GM13977 (cell line): ENCODE measurements at regions not wholly inside any gene's neighbourhood (a gene's known extent, or its start where the extent isn't known, plus 50 kb on each side); places are given as distances from the start of the nearest gene placed in this dataset.
A peak's percentile ranks its signal among the peaks of the same experiment; 100 is the strongest.

ENCODE experiments used
- DNase-seq: peaks from one replicate; pipeline ENCODE4 v3.0.0; 2012; ENCODE audit warnings: low spot score
- CTCF ChIP-seq: IDR thresholded peaks from 2 replicates; pipeline ENCODE4 v1.5.1; 2012; ENCODE audit warnings: mild to moderate bottlenecking, control low read depth; ENCODE audit not compliant: insufficient read depth; ENCODE audit errors: extremely low read depth, missing control alignments
- in situ Hi-C: fragments of 300-500 bp; cut with MboI; formaldehyde crosslinking; loops from one replicate; pipeline ENCODE4 v1.12.0; 2022; ENCODE audit warnings: low sequenced_read_pairs, low pct_unique_long_range_greater_than_20kb, mixed read lengths, inconsistent platforms; ENCODE audit not compliant: unreplicated experiment

DNA sequence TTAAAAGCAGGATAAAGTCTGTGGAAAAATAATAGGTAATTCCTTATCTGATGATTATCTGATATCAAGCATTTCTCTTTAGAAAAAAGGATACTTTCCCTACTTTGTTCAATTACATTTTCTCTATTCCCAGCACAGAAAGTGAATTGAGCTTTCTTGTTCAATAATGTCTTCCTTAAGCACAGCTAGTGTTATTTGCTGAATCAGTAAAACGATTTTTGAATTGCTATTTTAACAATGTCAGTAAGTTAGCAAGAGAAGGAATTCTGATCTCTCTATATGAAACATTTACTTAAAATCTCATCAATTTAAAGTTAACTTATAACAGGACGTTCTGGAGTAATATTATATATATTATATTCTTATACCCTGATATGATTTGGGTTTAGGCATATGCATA is 337.2 kb upstream of the ANKRD30A start:
- TF ChIP-seq CTCF = no peak
- in situ Hi-C loops = no loop called here
- DNase-seq = no peak

DNA sequence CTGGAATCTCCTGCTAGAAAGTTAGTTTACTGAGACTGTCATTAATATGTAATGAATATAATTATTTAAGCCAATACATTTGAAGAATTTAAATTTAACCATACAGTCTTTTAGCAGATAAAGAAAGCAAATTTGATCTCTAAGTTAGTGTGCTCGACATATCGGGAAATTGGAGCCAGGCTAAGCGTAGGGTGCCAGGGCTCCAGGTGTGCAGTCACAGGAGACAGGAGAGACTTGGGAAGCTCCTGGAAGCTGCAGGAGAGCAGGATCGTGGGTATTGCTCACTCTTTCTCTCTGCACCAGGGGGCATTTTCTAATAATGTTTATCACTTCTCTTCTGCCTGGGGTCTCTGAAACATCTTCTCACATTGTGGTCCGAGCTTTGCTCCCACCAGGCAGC is 342.0 kb upstream of the ANKRD30A start:
- DNase-seq = no peak
- in situ Hi-C loops = no loop called here
- TF ChIP-seq CTCF = no peak

DNA sequence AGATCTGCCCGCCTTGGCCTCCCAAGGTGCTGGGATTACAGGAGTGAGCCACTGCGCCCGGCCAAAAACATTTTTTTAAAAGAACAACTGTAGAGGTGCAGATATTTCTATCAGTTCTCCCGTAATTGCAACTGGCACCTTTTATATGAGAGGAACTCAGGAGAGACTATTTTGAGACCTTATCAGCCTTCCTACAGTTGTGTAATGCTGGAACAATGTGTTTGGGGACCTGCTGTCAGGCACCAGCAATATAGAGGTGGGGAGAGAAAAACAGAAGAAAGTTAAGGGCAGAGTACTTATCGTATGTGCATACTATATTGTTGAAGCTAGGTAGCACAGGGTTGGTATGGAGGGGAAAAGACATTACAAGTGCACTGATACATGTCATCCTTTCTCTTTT is 343.8 kb upstream of the ANKRD30A start:
- in situ Hi-C loops = no loop called here
- TF ChIP-seq CTCF = no peak
- DNase-seq = no peak

GRCh38 chr10:36780158-36780557 is 345.2 kb upstream of the ANKRD30A start:
- no peak for DNase-seq
- in situ Hi-C loops = no loop called here
- no peak for TF ChIP-seq CTCF

GRCh38 chr10:36779238-36779846 is 346.1 kb upstream of the ANKRD30A start:
- TF ChIP-seq CTCF = peak; percentile 5
- no peak for DNase-seq
- in situ Hi-C loops = no loop called here

DNA sequence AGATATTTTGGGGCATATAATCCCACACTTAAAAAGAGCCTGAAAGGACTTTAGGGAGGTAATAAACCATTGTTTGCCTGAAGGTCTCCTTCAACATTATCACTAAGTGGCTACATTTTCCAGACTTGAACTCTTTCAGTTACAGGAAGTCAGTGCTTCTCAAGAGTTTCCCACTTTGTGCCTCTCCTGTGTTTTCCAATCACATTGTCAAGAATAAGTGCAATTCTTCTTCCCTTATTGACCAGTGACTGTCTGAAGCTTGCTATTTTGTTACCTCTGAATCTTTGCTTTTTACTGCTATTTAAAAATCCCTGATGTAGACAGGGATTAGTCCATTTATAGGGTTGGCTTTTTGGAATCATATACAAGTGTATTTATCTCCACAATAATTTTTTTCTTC is 346.7 kb upstream of the ANKRD30A start:
- in situ Hi-C loops = no loop called here
- TF ChIP-seq CTCF = no peak
- DNase-seq = no peak

DNA sequence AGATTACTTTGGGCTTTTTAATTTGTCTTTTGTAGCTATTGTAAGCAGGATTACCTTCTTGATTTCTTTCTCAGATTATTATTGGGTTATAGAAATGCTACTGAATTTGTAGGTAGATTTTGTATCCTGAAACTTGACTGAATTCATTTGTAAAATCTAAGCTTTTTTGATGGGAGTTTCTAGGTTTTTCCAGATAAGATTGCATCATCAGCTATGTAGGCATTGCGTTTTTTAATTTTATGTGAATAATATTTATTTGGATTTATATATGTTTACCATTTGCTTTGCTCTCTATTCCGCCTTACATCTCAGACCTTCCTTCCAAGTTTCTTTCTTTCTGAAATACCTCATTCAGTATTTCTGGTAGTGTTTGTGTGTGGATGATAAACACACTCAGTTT is 351.7 kb upstream of the ANKRD30A start:
- DNase-seq = no peak
- TF ChIP-seq CTCF = no peak
- in situ Hi-C loops = no loop called here
